ENCODE measurements at regions not wholly inside any gene's neighbourhood (a gene's known extent, or its start where the extent isn't known, plus 50 kb on each side); places are given as distances from the start of the nearest gene placed in this dataset.

DNA sequence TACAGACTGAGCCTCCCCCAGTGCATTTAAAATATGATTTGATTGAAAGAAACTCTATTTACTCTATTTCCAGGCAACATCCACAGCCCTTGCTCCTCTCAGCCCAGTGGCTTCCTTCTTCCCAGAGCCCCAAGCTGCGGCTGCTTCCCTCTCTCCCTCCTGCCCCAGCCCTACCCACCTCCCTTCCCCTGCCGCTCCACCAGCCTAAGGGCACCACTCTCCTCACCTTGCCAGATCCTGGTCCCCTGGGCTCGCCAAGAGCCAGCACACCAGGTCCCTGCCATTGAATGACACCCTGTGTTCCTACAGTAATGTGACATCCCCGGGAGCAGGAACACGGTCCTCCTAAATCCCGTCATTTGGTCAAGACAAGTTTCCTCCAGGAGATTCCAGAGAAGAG lies 236.0 kb downstream of the RBFOX3 start:
- BruUV-seq (replicated peaks) = no TSS peak

DNA sequence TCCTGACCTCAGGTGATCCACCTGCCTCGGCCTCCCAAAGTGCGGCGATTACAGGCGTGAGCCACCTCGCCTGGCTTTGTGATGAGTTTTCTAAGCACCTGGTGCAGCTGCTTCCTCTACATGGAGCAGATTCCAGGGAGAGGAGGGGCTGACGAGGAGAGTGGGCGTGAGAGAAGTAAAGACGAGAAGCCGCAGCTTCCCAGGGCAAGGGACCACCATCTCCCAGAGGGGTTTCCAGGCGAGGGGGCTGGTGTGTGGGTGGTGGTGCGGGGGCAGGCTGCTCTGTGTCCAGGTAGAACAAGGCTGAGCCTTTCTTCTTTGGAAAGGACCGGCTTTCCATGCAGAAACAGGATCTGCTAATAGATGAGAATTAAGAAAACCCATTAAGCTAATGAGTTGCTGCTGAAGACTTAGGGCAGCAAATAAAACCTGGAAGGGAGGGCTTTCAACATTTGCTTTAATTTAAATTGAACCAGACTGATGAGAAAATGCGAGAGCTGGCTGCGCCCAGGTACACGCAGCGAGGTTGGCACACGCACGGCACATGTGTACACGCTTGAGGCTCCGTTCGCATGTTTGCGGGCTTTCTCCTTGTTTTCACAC lies 236.7 kb downstream of the RBFOX3 start:
- no peaks in the 10 kb centered on the region for H3K9me3 ChIP-seq (ENCODE audit: control insufficient read depth, insufficient read depth, low read depth, low read length)
- BruUV-seq (replicated peaks) = no TSS peak
- intact Hi-C loops (cut with micrococcal nuclease; ENCODE audit: unreplicated experiment) = no loop called here
- no peak overlapping the region for H3K27ac ChIP-seq (ENCODE audit: low read length)
- DNase-seq (ENCODE audit: low read depth, low spot score) = no peak
- no peak overlapping the region for H3K4me3 ChIP-seq (ENCODE audit: low read depth in 2 of 2, low read length in 2 of 2)
- in situ Hi-C loops (cut with HindIII; ENCODE audit: low pct_unique_long_range_greater_than_20kb, low sequenced_read_pairs) = no loop called here
- peaks cover 26% of the 10 kb centered on the region; the same call in 1 of the 2 replicates for H3K27me3 ChIP-seq (ENCODE audit: control insufficient read depth, insufficient read depth, low read length)
- ATAC-seq = no peak
- TF ChIP-seq REST (IDR thresholded peaks at IDR 0.05; ENCODE audit: insufficient read depth in 1 of 2, low read depth in 2 of 2, low read length in 1 of 2) (no peak), TCF7L2 (IDR thresholded peaks at IDR 0.05; ENCODE audit: low read depth, low read length) (no peak), SIN3A (IDR thresholded peaks at IDR 0.05; ENCODE audit: borderline replicate concordance, insufficient read depth, low read depth, low read length) (no peak)
- TF ChIP-seq, protein P1, sequence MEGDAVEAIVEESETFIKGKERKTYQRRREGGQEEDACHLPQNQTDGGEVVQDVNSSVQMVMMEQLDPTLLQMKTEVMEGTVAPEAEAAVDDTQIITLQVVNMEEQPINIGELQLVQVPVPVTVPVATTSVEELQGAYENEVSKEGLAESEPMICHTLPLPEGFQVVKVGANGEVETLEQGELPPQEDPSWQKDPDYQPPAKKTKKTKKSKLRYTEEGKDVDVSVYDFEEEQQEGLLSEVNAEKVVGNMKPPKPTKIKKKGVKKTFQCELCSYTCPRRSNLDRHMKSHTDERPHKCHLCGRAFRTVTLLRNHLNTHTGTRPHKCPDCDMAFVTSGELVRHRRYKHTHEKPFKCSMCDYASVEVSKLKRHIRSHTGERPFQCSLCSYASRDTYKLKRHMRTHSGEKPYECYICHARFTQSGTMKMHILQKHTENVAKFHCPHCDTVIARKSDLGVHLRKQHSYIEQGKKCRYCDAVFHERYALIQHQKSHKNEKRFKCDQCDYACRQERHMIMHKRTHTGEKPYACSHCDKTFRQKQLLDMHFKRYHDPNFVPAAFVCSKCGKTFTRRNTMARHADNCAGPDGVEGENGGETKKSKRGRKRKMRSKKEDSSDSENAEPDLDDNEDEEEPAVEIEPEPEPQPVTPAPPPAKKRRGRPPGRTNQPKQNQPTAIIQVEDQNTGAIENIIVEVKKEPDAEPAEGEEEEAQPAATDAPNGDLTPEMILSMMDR (IDR thresholded peaks at IDR 0.05) = no peak
- ChIA-PET CTCF (no interaction called here), POLR2A (no interaction called here)
- no peaks in the 10 kb centered on the region for H3K36me3 ChIP-seq (ENCODE audit: control insufficient read depth, insufficient read depth, low read length)
- H3K4me1 ChIP-seq (ENCODE audit: control insufficient read depth, insufficient read depth, low read length) = no peaks in the 10 kb centered on the region

More for the DNA sequence above, 236.0 kb downstream of the RBFOX3 start:
- no peaks in the 10 kb centered on the region for H3K36me3 ChIP-seq (ENCODE audit: control insufficient read depth, insufficient read depth, low read length)
- no peak for ATAC-seq
- no peaks in the 10 kb centered on the region for H3K4me1 ChIP-seq (ENCODE audit: control insufficient read depth, insufficient read depth, low read length)
- TF ChIP-seq POLR2AphosphoS5 (IDR thresholded peaks at IDR 0.05; ENCODE audit: low read depth, low read length) = no peak
- TF ChIP-seq, protein P1 (IDR thresholded peaks at IDR 0.05) = no peak
- TF ChIP-seq TCF7L2 (IDR thresholded peaks at IDR 0.05; ENCODE audit: low read depth, low read length) = no peak
- no peak for TF ChIP-seq REST (IDR thresholded peaks at IDR 0.05; ENCODE audit: insufficient read depth in 1 of 2, low read depth in 2 of 2, low read length in 1 of 2)
- TF ChIP-seq SIN3A (IDR thresholded peaks at IDR 0.05; ENCODE audit: borderline replicate concordance, insufficient read depth, low read depth, low read length) = no peak
- H3K4me3 ChIP-seq (ENCODE audit: low read depth in 2 of 2, low read length in 2 of 2) = no peak overlapping the region
- no peak for DNase-seq (ENCODE audit: low read depth, low spot score)
- ChIA-PET POLR2A (no interaction called here), CTCF (no interaction called here)
- H3K9me3 ChIP-seq (ENCODE audit: control insufficient read depth, insufficient read depth, low read depth, low read length) = no peaks in the 10 kb centered on the region
- no peak overlapping the region for H3K27ac ChIP-seq (ENCODE audit: low read length)
- intact Hi-C loops (cut with micrococcal nuclease; ENCODE audit: unreplicated experiment) = no loop called here
- peaks cover 32% of the 10 kb centered on the region; the same call in 1 of the 2 replicates for H3K27me3 ChIP-seq (ENCODE audit: control insufficient read depth, insufficient read depth, low read length)
- in situ Hi-C loops (cut with HindIII; ENCODE audit: low pct_unique_long_range_greater_than_20kb, low sequenced_read_pairs) = no loop called here
